ENCODE measurements at regions not wholly inside any gene's neighbourhood (a gene's known extent, or its start where the extent isn't known, plus 50 kb on each side); places are given as distances from the start of the nearest gene placed in this dataset.

DNA sequence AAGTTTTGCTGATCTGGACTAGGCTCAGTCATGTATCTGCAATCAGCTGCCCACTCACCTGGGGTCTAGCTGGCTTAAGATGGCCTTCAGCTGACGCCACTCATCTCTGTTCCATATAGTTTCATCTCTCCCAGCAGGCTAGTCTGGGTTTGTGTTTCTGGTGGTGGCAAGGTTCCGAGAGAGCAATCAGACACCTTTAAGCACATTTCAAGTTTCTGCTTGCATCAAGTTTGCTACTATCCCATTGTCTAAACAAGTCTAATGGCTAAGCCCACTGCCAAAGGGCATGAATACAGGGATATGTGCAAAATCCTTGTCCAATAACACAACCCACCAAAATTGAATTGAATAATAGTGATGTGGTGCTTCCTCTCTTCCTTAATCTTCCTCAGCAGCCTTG, 251.7 kb downstream of the PIK3R1 start:
- no peak for TF ChIP-seq EZH2 (IDR thresholded peaks at IDR 0.05)
- TF ChIP-seq, protein P1, sequence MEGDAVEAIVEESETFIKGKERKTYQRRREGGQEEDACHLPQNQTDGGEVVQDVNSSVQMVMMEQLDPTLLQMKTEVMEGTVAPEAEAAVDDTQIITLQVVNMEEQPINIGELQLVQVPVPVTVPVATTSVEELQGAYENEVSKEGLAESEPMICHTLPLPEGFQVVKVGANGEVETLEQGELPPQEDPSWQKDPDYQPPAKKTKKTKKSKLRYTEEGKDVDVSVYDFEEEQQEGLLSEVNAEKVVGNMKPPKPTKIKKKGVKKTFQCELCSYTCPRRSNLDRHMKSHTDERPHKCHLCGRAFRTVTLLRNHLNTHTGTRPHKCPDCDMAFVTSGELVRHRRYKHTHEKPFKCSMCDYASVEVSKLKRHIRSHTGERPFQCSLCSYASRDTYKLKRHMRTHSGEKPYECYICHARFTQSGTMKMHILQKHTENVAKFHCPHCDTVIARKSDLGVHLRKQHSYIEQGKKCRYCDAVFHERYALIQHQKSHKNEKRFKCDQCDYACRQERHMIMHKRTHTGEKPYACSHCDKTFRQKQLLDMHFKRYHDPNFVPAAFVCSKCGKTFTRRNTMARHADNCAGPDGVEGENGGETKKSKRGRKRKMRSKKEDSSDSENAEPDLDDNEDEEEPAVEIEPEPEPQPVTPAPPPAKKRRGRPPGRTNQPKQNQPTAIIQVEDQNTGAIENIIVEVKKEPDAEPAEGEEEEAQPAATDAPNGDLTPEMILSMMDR (IDR thresholded peaks at IDR 0.05): no peak

Data from neural progenitor cell (in vitro differentiated cells).